GM18907 (cell line): ENCODE measurements at regions not wholly inside any gene's neighbourhood (a gene's known extent, or its start where the extent isn't known, plus 50 kb on each side); places are given as distances from the start of the nearest gene placed in this dataset.
A peak's percentile ranks its signal among the peaks of the same experiment; 100 is the strongest.
"Not testable (repeated sequence)": the region's sequence is repeated elsewhere in the genome, so short reads cannot be mapped to it uniquely, and the experiment has no call there.

ENCODE experiments used
- ATAC-seq: cut with Tn5 transposase; IDR thresholded peaks from one replicate; pipeline ENCODE4 v1.9.1; 2021; ENCODE audit warnings: mild to moderate bottlenecking, moderate library complexity; ENCODE audit not compliant: unreplicated experiment

- no peak for ATAC-seq
Observed at GRCh38 chr2:18993756-18994338, 364.6 kb downstream of the OSR1 start.

GRCh38 chr2:18991177-18992168 is 366.9 kb downstream of the OSR1 start:
- ATAC-seq = no peak

GRCh38 chr2:18988631-18989232 is 369.7 kb downstream of the OSR1 start:
- no peak for ATAC-seq

DNA sequence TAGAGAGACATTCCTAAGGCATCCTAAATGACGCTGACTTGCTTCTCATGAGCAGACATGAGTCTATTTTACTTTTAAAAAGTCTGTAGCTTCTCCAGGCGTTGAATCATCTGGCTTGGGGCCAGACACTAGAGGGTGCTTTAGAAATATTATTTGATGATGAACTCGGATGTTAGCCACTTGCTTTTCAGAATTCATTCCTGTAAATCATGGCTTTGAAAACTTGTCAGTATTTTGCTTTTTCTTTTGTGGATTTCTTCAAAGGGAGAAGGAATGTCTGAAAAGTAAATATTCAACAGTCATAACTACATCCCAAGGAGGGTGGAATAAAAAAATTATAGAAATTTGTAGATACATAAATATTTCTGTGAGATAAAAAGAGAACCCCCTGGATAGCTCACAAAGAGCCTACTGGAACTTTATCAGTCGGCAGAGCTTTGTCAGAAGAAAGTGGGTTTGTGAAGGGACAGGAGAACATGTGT is 370.8 kb downstream of the OSR1 start:
- ATAC-seq = no peak

DNA sequence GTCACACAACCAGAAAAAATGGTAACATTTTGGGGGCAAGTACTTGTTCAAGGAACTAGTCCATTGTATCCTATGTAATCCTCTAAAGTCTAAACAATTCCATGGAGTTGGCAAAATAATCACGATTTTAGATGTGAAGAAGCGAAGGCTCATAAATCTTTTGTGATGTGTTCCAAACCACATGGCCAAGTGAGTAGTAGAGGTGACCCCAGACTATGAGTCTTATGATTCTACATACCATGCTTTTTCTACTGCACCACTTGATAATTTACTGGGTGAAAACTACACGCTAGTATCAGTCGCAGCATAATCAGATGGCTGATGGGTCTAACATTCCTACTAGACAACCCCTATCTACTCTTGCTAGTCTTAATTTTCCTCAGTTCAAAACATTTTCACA is 371.4 kb downstream of the OSR1 start:
- ATAC-seq = no peak

DNA sequence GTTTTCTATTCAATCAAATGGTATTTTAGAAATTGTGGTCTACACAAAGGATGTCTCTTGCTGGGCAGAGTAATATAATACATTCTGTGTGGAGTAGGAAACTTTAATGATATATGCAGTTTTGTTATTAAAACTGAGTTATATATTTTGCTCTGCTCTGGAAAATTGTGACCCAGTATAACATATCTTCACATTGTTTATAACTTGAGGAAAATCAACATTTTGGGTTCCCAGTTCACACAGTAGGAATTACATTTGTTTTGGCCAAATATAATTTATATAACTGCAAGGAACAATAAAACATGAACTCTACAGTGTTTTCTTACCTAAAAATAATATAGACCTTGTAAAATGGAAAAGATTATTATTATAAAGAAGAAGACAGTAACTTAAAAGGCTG is 372.4 kb downstream of the OSR1 start:
- ATAC-seq = no peak

DNA sequence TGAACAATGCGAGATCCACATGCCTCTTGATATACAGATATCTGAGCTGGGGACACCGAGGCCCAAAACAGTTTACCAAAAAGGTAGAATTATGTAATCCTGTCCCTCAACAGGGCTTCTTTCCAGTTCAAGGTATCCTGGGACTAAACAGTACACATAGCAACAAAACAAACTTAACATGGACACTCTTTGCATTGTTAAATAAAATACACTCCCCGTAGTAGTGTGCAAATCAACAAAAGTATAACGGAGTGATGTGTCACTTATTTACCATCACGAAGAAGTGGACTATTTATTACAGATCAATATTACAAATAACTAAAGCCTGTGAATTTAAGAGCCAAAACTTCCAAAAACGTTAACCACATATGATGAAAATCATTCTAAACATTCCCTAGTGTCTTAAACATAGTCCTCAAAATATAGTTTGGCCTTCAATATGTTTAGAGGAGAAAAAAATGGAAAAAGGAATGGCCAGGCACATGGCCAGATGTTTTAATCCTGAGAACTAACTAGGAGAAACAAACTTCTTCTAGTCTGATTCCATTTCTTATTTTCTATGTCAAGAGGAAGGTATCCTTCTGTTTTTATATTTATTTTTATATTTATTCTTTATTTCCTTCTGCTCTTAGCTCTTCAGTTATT is 377.5 kb downstream of the OSR1 start:
- no peak for ATAC-seq

GRCh38 chr2:18980104-18980785 is 378.2 kb downstream of the OSR1 start:
- no peak for ATAC-seq

GRCh38 chr2:18977409-18977808 is 381.0 kb downstream of the OSR1 start:
- ATAC-seq = no peak

DNA sequence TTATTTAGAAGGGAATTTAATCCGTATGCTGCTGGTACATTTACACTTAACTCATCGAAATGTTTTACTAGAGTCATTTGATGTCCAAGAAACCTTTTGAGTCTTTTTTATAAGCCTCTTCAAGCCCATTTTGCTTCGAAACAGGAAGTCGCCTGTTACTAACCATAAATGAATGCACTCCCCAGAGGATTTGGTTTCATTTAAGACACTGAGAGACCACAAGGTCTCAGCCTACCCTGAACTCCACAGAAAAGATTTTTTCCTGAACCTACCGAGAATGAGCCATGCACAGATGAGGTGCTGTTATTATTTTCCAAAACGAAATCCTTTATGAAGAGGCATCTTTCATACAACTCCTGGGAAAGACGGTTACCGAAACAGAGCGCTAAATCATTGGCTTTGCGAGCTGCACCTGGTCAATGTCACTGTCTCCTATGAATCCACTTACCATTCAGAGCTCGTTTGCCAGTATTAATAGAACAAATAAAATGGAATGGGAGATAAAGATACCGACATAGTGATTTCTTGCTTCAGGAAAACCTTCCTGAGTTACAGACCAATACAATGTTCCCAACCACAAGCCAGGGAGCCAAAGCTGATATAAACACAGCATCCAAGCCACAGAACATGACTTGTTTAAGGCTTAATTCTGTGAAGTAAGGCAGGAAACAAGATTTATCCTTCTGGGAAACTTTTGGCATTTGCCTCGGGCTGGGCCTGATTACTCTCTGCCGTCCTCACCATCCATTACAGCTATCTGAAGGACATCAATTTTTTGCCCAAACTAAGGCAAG is 382.1 kb downstream of the OSR1 start:
- ATAC-seq = peak; percentile 98

GRCh38 chr2:18975506-18976167 is 382.8 kb downstream of the OSR1 start:
- ATAC-seq = peak; percentile 10

DNA sequence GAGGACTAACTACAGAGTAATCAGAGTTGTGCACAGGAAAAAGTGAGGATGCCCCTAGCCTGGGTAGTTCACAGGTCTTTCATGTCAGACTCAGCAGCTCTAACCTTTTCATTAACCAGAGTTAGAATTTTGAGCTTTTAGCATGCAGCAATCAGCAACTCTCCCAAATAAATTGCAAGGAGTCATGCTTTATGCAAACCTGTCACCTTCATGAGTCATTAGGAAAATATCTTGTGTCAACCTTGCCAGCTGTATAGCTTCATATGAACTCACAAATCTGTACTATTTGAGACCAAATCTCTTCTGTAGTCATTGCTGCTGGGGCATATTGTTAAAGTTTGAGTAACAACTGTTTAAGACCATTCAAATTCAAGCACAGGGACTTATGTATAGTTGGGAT is 382.3 kb upstream of the NT5C1B start:
- ATAC-seq = no peak

DNA sequence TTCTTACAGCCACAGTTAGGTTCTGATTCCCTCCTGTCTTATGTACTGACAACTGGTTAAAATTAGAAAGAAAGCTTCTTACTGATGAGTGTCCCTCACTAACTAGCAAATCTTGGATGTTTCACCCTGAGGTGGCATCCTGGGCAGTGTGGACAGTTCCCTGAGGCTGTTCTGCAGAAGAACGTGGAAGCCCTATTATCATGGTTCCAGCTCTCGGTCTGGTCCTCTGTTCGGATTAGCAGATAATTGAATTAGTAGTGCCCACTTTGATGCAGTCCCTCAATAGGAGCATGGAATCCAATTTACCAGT is 381.7 kb upstream of the NT5C1B start:
- ATAC-seq = no peak

- no peak for ATAC-seq
Observed at GRCh38 chr2:18966131-18966530, 376.8 kb upstream of the NT5C1B start.

- not testable (repeated sequence) for ATAC-seq
Observed at GRCh38 chr2:18963739-18964256, 374.4 kb upstream of the NT5C1B start.

GRCh38 chr2:18961991-18962421 is 372.6 kb upstream of the NT5C1B start:
- ATAC-seq = no peak

GRCh38 chr2:18959952-18960717 is 370.8 kb upstream of the NT5C1B start:
- ATAC-seq = no peak

- no peak for ATAC-seq
Observed at GRCh38 chr2:18959200-18959599, 369.8 kb upstream of the NT5C1B start.
